Neural cell (in vitro differentiated cells): ENCODE measurements at regions not wholly inside any gene's neighbourhood (a gene's known extent, or its start where the extent isn't known, plus 50 kb on each side); places are given as distances from the start of the nearest gene placed in this dataset.

Experiments used
- H2AFZ ChIP-seq: fragments of 200-600, 300-800 bp; sonication (generic), shearing (Covaris generic); 2 replicates; pipeline ENCODE4 v1.6.0; 2014; ENCODE audit warnings: low read depth, mild to moderate bottlenecking, antibody characterized with exemption, low read length, moderate library complexity
- H3F3A ChIP-seq: fragments of 200-600 bp; shearing (Covaris generic); 2 replicates; pipeline ENCODE4 v1.6.1; 2016; ENCODE audit warnings: mild to moderate bottlenecking, moderate library complexity, mixed read lengths, antibody characterized with exemption, low read length; ENCODE audit not compliant: insufficient read depth, poor library complexity, severe bottlenecking
- H3K27ac ChIP-seq: fragments of 200-600, 300-800 bp; sonication (generic), shearing (Covaris generic); 2 replicates; pipeline ENCODE4 v1.5.1; 2014; ENCODE audit warnings: mild to moderate bottlenecking, low read length, moderate library complexity
- H3K27me3 ChIP-seq: fragments of 300-800, 200-600 bp; sonication (generic), shearing (Covaris generic); 2 replicates; pipeline ENCODE4 v1.6.0; 2014; ENCODE audit warnings: mild to moderate bottlenecking, low read depth, low read length, moderate library complexity; ENCODE audit not compliant: insufficient read depth
- H3K36me3 ChIP-seq: fragments of 300-800, 200-600 bp; sonication (generic), shearing (Covaris generic); 2 replicates; pipeline ENCODE4 v1.5.1; 2014; ENCODE audit warnings: mild to moderate bottlenecking, antibody characterized with exemption, low read length, moderate library complexity; ENCODE audit not compliant: insufficient read depth
- H3K4me2 ChIP-seq: fragments of 300-800, 200-600 bp; sonication (generic), shearing (Covaris generic); 2 replicates; pipeline ENCODE4 v1.6.0; 2014; ENCODE audit warnings: mild to moderate bottlenecking, low read length
- H3K4me3 ChIP-seq: fragments of 300-800, 200-600 bp; sonication (generic), shearing (Covaris generic); 2 replicates; pipeline ENCODE4 v1.5.1; 2014; ENCODE audit warnings: mild to moderate bottlenecking, low read length, moderate library complexity
- H3K79me2 ChIP-seq: fragments of 200-600 bp; shearing (Covaris generic); replicated peaks from 2 replicates; pipeline ENCODE4 v1.6.0; 2014; ENCODE audit warnings: mild to moderate bottlenecking, low read length, moderate library complexity; ENCODE audit not compliant: insufficient read depth
- H3K9ac ChIP-seq: fragments of 300-800, 200-600 bp; sonication (generic), shearing (Covaris generic); 2 replicates; pipeline ENCODE4 v1.6.1; 2016; ENCODE audit warnings: mild to moderate bottlenecking, low read length, mixed read lengths
- H3K9me2 ChIP-seq: fragments of 200-600 bp; shearing (Covaris generic); 2 replicates; pipeline ENCODE4 v1.6.1; 2016; ENCODE audit warnings: mild to moderate bottlenecking, low read length, mixed read lengths; ENCODE audit not compliant: insufficient read depth
- H3K9me3 ChIP-seq: fragments of 200-600, 300-800 bp; sonication (generic), shearing (Covaris generic); 2 replicates; pipeline ENCODE4 v1.6.1; 2016; ENCODE audit warnings: mild to moderate bottlenecking, mixed run types, low read length, moderate library complexity, mixed read lengths
- H4K20me1 ChIP-seq: fragments of 200-600 bp; shearing (Covaris generic); 2 replicates; pipeline ENCODE4 v1.6.1; 2016; ENCODE audit warnings: mild to moderate bottlenecking, mixed run types; ENCODE audit not compliant: insufficient read depth
- EP300 ChIP-seq: fragments of 450-650 bp; conservative IDR thresholded peaks from 2 replicates; pipeline ENCODE4 v1.6.1; 2014; ENCODE audit warnings: antibody characterized with exemption, mild to moderate bottlenecking, moderate library complexity; ENCODE audit not compliant: poor library complexity, severe bottlenecking
- EZH2 ChIP-seq: fragments of 200-600, 300-800 bp; shearing (Covaris generic), sonication (generic); IDR thresholded peaks from 2 replicates; pipeline ENCODE4 v1.6.1; 2014; ENCODE audit warnings: antibody characterized with exemption, low read length, borderline replicate concordance, mild to moderate bottlenecking; ENCODE audit not compliant: insufficient read depth, poor library complexity, severe bottlenecking
- MXI1 ChIP-seq: fragments of 450-650 bp; conservative IDR thresholded peaks from 2 replicates; pipeline ENCODE4 v1.6.1; 2014; ENCODE audit warnings: antibody characterized with exemption, mild to moderate bottlenecking; ENCODE audit not compliant: poor library complexity, severe bottlenecking
- POLR2AphosphoS5 ChIP-seq: IDR thresholded peaks from 2 replicates; pipeline ENCODE4 v1.6.1; 2012
- RAD21 ChIP-seq: fragments of 450-650 bp; conservative IDR thresholded peaks from 2 replicates; pipeline ENCODE4 v1.6.1; 2014; ENCODE audit warnings: antibody characterized with exemption, mild to moderate bottlenecking, moderate library complexity
- REST ChIP-seq: IDR thresholded peaks from 2 replicates; pipeline ENCODE4 v1.6.1; 2012; ENCODE audit warnings: borderline replicate concordance
- SMC3 ChIP-seq: fragments of 450-650 bp; conservative IDR thresholded peaks from 2 replicates; pipeline ENCODE4 v1.6.1; 2014; ENCODE audit warnings: antibody characterized with exemption, mild to moderate bottlenecking, moderate library complexity; ENCODE audit not compliant: poor library complexity
- TAF1 ChIP-seq: IDR thresholded peaks from 2 replicates; pipeline ENCODE4 v1.6.1; 2012; ENCODE audit warnings: low read depth
- TF ChIP-seq, protein P1 (sequence below): fragments of 450-650 bp; IDR thresholded peaks from 2 replicates; pipeline ENCODE4 v1.5.1; 2014; ENCODE audit warnings: antibody characterized with exemption, mild to moderate bottlenecking, moderate library complexity; ENCODE audit not compliant: poor library complexity, severe bottlenecking

DNA sequence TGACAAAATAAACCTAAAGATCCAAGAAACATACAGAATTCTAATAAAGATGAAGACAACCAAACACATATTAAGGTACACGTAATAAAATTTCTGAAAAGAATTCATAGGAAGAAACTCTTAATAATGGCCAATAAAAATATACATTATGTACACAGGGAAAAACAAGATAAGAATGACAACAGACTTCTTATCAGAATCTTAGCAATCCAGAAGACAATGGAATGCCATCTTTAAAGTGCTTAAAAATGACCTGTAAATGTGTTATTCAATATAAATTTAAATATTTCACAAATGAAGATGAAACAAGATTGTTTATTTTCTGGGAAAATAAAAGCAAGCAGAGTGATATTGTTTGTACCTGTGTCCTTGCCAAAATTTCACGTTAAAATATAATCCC is 530.4 kb upstream of the PTBP2 start:
- Histone ChIP-seq H3K9me2 (no peaks in the 10 kb centered on the region), H3K79me2 (no peaks in the 10 kb centered on the region), H3K4me3 (no peak overlapping the region), H3F3A (no peaks in the 10 kb centered on the region), H3K27ac (no peak overlapping the region), H3K9ac (no peak overlapping the region), H3K27me3 (no peaks in the 10 kb centered on the region), H3K9me3 (no peaks in the 10 kb centered on the region), H3K4me2 (no peak overlapping the region), H4K20me1 (no peaks in the 10 kb centered on the region), H3K36me3 (no peaks in the 10 kb centered on the region), H2AFZ (no peak overlapping the region)
- no peak for TF ChIP-seq REST
- no peak for TF ChIP-seq TAF1
- no peak for TF ChIP-seq RAD21
- TF ChIP-seq MXI1, result no peak
- no peak for TF ChIP-seq SMC3
- TF ChIP-seq POLR2AphosphoS5, result no peak
- TF ChIP-seq EP300, result no peak
- no peak for TF ChIP-seq EZH2
- TF ChIP-seq, protein P1, sequence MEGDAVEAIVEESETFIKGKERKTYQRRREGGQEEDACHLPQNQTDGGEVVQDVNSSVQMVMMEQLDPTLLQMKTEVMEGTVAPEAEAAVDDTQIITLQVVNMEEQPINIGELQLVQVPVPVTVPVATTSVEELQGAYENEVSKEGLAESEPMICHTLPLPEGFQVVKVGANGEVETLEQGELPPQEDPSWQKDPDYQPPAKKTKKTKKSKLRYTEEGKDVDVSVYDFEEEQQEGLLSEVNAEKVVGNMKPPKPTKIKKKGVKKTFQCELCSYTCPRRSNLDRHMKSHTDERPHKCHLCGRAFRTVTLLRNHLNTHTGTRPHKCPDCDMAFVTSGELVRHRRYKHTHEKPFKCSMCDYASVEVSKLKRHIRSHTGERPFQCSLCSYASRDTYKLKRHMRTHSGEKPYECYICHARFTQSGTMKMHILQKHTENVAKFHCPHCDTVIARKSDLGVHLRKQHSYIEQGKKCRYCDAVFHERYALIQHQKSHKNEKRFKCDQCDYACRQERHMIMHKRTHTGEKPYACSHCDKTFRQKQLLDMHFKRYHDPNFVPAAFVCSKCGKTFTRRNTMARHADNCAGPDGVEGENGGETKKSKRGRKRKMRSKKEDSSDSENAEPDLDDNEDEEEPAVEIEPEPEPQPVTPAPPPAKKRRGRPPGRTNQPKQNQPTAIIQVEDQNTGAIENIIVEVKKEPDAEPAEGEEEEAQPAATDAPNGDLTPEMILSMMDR, result no peak

DNA sequence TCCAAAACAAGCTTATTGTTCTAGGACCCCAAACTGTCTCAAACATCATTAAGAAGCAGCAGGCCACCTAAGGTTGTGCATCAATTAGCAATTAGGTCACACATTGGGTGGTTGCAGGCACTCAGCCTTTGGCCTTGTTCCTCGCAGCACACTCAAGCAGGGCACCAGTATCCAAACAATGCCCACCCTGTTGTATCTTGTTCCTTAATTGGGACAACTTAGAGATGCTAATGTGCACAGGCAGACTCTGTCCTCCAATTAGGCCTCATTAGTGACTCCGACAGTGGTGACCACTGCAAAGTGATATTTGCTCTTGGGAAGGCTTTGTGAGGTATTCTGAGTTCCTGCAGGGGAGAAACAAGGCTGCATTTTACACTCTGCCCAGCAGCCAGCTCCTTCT is 515.1 kb upstream of the PTBP2 start:
- H3K9me3 ChIP-seq, result no peaks in the 10 kb centered on the region
- H3F3A ChIP-seq, result no peaks in the 10 kb centered on the region
- H2AFZ ChIP-seq, result no peak overlapping the region
- no peak overlapping the region for H3K27ac ChIP-seq
- no peaks in the 10 kb centered on the region for H4K20me1 ChIP-seq
- no peaks in the 10 kb centered on the region for H3K9me2 ChIP-seq
- no peak for TF ChIP-seq RAD21
- no peaks in the 10 kb centered on the region for H3K36me3 ChIP-seq
- H3K9ac ChIP-seq, result no peak overlapping the region
- H3K79me2 ChIP-seq, result no peaks in the 10 kb centered on the region
- no peaks in the 10 kb centered on the region for H3K27me3 ChIP-seq
- no peak overlapping the region for H3K4me3 ChIP-seq
- no peak overlapping the region for H3K4me2 ChIP-seq

GRCh38 chr1:96207936-96208335 is 513.6 kb upstream of the PTBP2 start:
- Histone ChIP-seq H3F3A (no peaks in the 10 kb centered on the region), H3K9me2 (no peaks in the 10 kb centered on the region), H3K9me3 (no peaks in the 10 kb centered on the region), H3K79me2 (no peaks in the 10 kb centered on the region), H3K9ac (no peak overlapping the region), H3K27ac (no peak overlapping the region), H3K36me3 (no peaks in the 10 kb centered on the region), H2AFZ (no peak overlapping the region), H3K4me3 (no peak overlapping the region), H4K20me1 (no peaks in the 10 kb centered on the region), H3K27me3 (no peaks in the 10 kb centered on the region), H3K4me2 (no peak overlapping the region)
- TF ChIP-seq REST (no peak), RAD21 (no peak), EZH2 (no peak), MXI1 (no peak), POLR2AphosphoS5 (no peak), SMC3 (no peak), TAF1 (no peak)
- TF ChIP-seq, protein P1, result no peak
